ENCODE measurements at regions not wholly inside any gene's neighbourhood (a gene's known extent, or its start where the extent isn't known, plus 50 kb on each side); places are given as distances from the start of the nearest gene placed in this dataset.
"Not testable (repeated sequence)": the region's sequence is repeated elsewhere in the genome, so short reads cannot be mapped to it uniquely, and the experiment has no call there.

DNA sequence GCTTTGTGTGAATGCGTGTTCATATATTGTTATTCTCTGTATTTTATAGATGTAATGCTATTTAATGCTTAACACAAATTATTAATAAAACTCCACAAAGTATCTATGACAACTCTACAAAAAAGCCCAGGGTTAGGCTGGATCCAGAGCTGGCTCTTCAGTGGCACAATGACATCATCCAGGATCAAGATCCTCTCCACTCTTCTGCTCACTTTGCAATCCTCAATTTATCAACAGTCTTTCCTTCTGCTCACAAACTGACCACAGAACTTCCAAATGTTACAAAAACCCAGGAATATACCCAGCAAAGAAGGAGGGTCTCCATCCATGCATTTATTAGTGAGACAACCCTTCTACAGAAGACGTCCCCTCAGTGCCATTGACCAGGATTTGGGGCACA, 132.3 kb downstream of the HNRNPD start:
- DNase-seq (ENCODE audit: low read depth), result no peak
- no peak overlapping the region for H3K4me3 ChIP-seq (ENCODE audit: low read length)
- no peak for TF ChIP-seq CTCF (IDR thresholded peaks at IDR 0.05; ENCODE audit: insufficient read depth, low read depth, low read length, missing control alignments)

GRCh38 chr4:82240410-82240809, 133.4 kb downstream of the HNRNPD start:
- no peak for TF ChIP-seq CTCF (IDR thresholded peaks at IDR 0.05; ENCODE audit: insufficient read depth, low read depth, low read length, missing control alignments)
- no peak overlapping the region for H3K4me3 ChIP-seq (ENCODE audit: low read length)
- no peak for DNase-seq (ENCODE audit: low read depth)

GRCh38 chr4:82237142-82237541, 136.6 kb downstream of the HNRNPD start:
- H3K4me3 ChIP-seq (ENCODE audit: low read length); DNase-seq (ENCODE audit: low read depth): not testable (repeated sequence)

DNA sequence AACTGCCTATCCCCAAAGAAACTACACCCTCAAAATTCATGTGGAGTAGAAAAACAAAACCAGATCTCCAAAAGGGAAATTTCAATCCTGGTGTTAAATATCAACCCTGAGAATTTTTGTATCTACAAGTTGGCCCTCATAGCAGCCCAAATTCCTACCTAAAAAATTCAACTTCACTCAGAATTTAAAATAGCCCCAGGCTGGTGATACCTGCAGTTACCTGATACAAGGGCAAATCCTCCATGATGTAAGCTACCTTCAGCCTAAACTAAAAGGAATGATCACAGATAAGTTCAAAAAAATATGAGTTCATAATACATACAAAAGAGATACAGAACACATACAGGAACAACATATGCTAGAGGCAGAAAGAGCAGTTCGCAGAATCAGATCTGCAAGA, 138.4 kb downstream of the HNRNPD start:
- DNase-seq (ENCODE audit: low read depth), result no peak
- no peak overlapping the region for H3K4me3 ChIP-seq (ENCODE audit: low read length)
- no peak for TF ChIP-seq CTCF (IDR thresholded peaks at IDR 0.05; ENCODE audit: insufficient read depth, low read depth, low read length, missing control alignments)

GRCh38 chr4:82232891-82233290, 140.9 kb downstream of the HNRNPD start:
- no peak for DNase-seq (ENCODE audit: low read depth)
- no peak overlapping the region for H3K4me3 ChIP-seq (ENCODE audit: low read length)
- TF ChIP-seq CTCF (IDR thresholded peaks at IDR 0.05; ENCODE audit: insufficient read depth, low read depth, low read length, missing control alignments), result no peak

DNA sequence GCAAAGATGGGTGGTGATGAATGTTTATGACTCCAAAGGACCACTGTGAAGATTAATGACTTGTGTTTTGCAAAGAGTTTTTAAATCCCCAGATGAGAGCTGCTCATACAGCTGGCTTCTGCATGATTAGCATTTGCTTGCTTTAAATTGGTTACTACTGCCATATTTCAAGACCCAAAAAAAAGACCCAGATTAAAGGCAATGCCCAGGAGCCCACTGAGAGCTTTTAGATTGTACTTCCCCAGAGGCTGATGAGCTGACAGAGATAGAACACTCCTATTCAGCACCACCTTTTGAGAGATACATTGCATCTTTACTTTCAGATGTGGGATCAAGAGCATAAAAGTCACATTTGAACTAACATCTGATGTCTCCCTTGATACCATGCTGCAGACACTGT, 142.0 kb downstream of the HNRNPD start:
- no peak for DNase-seq (ENCODE audit: low read depth)
- no peak for TF ChIP-seq CTCF (IDR thresholded peaks at IDR 0.05; ENCODE audit: insufficient read depth, low read depth, low read length, missing control alignments)
- H3K4me3 ChIP-seq (ENCODE audit: low read length), result no peak overlapping the region

DNA sequence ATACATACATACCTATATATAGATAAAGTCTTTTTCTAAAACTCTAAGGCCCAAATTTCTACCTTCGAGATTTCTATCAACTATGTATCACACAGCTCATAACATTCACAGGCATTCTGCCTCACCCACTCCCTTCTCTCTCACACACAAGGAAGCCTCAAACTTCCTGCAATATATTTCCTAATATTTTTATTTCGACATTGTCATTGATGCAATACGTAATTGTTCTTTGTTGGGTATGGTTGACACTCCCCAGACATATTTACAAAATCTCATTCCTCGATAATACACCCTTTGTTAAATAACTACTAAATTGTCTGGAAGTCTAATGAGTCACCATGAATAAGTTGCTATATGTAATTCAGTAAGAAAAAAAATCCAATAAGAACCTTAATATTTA, 143.5 kb downstream of the HNRNPD start:
- DNase-seq (ENCODE audit: low read depth), result peak; percentile 91
- TF ChIP-seq CTCF (IDR thresholded peaks at IDR 0.05; ENCODE audit: insufficient read depth, low read depth, low read length, missing control alignments), result no peak
- no peak overlapping the region for H3K4me3 ChIP-seq (ENCODE audit: low read length)

DNA sequence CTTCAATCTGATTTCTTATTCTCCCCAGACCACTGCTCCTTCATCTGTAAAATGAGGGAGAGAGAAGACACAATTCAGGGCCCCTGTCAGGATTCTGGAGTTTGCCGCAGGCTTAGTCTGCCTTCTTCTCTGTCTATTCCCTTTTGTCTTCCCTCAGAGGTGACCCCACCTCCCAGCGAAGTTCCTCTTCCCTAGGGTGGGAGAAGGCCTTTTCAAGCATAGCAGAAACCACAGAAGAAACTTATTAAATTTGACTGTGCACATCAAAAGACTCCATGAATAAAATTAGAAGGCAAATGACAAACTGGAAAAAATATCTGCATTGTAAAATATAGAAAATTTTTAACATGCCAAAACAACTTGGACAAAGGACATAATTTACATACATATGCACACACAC, 148.8 kb downstream of the HNRNPD start:
- no peak overlapping the region for H3K4me3 ChIP-seq (ENCODE audit: low read length)
- no peak for TF ChIP-seq CTCF (IDR thresholded peaks at IDR 0.05; ENCODE audit: insufficient read depth, low read depth, low read length, missing control alignments)
- no peak for DNase-seq (ENCODE audit: low read depth)

Data from epithelial cell of esophagus (primary cell).